ENCODE measurements at regions not wholly inside any gene's neighbourhood (a gene's known extent, or its start where the extent isn't known, plus 50 kb on each side); places are given as distances from the start of the nearest gene placed in this dataset.

DNA sequence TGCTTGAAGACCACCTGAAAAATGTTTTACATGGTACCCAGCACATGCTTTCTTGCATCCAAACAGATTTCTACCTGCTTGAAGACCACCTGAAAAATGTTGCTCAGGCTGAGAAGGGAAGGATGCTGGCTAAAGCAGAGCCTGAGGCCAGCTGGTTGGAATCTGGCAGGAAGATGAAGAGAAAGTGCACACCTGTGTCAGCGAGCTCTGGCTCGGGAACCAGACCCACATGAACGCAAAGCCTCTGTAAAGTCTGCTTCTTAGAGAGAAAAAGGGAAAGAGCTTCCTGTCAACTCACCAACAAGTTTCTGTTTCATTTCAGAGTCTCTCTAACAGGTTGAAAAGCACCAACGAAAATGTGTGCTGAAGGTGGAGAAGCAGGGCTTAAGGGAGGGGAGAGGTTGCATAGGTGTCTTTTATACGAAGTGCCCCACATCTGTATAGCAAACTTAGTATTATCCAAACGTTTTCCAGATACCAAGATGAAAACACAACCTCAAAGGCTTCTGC lies 226.0 kb downstream of the TOX3 start:
- dilution Hi-C loops (cut with MboI; ENCODE audit: extremely low pct_ligation_motif_present, low sequenced_read_pairs), result no loop called here
- no TSS peak for BruUV-seq (replicated peaks)
- H2AFZ ChIP-seq (ENCODE audit: low read depth, low read length), result no peak overlapping the region
- TF ChIP-seq JUN (IDR thresholded peaks at IDR 0.05; ENCODE audit: borderline replicate concordance, insufficient read depth, insufficient read length, low read depth), result no peak
- TF ChIP-seq FOS (IDR thresholded peaks at IDR 0.05; ENCODE audit: borderline replicate concordance, insufficient read depth, low read length), result no peak
- TF ChIP-seq, protein P1, sequence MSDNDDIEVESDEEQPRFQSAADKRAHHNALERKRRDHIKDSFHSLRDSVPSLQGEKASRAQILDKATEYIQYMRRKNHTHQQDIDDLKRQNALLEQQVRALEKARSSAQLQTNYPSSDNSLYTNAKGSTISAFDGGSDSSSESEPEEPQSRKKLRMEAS (IDR thresholded peaks at IDR 0.05; ENCODE audit: insufficient read depth, insufficient read length), result no peak
- no peaks in the 10 kb centered on the region for H3K9me1 ChIP-seq (replicated peaks; ENCODE audit: control insufficient read depth, extremely low read depth, insufficient read depth, low read length)
- H3K9ac ChIP-seq (replicated peaks; ENCODE audit: extremely low read depth, insufficient read depth, low read length), result no peak overlapping the region
- ChIA-PET CTCF (interaction anchor here (1.6 kb wide), 1 partner anchor 10 kb away, joined by 3 read pairs; no protein-coding TSS in a partner anchor), POLR2A (no interaction called here)
- H3K27ac ChIP-seq (ENCODE audit: insufficient read depth, low read depth, low read length), result no peak overlapping the region
- no peaks in the 10 kb centered on the region for H3K27me3 ChIP-seq (ENCODE audit: control insufficient read depth in 2 of 2, insufficient read depth in 2 of 2, low read length in 2 of 2)
- no peaks in the 10 kb centered on the region for H3K9me3 ChIP-seq (replicated peaks; ENCODE audit: control insufficient read depth, insufficient read depth, low read length)
- no peaks in the 10 kb centered on the region for H3K79me2 ChIP-seq (ENCODE audit: control insufficient read depth, insufficient read depth, low read length)
- no peaks in the 10 kb centered on the region for H4K20me1 ChIP-seq (replicated peaks; ENCODE audit: control insufficient read depth, extremely low read depth, insufficient read depth, low read length)
- intact Hi-C loops (cut with micrococcal nuclease), result no loop called here
- DNase-seq (ENCODE audit: low read depth, low spot score), result no peak
- no peaks in the 10 kb centered on the region for H3K36me3 ChIP-seq (ENCODE audit: control insufficient read depth in 2 of 2, extremely low read depth in 1 of 2, insufficient read depth in 2 of 2, low read length in 2 of 2)
- FAIRE-seq, result no peak
- H3K4me2 ChIP-seq (ENCODE audit: insufficient read depth, low read length), result no peak overlapping the region
- H3K4me3 ChIP-seq (replicated peaks in 1 of 3; ENCODE audit: insufficient read depth in 1 of 3, low read depth in 1 of 3, low read length in 3 of 3), result no peak overlapping the region
- H3K4me1 ChIP-seq (ENCODE audit: control insufficient read depth, extremely low read depth, insufficient read depth, low read length), result no peaks in the 10 kb centered on the region

DNA sequence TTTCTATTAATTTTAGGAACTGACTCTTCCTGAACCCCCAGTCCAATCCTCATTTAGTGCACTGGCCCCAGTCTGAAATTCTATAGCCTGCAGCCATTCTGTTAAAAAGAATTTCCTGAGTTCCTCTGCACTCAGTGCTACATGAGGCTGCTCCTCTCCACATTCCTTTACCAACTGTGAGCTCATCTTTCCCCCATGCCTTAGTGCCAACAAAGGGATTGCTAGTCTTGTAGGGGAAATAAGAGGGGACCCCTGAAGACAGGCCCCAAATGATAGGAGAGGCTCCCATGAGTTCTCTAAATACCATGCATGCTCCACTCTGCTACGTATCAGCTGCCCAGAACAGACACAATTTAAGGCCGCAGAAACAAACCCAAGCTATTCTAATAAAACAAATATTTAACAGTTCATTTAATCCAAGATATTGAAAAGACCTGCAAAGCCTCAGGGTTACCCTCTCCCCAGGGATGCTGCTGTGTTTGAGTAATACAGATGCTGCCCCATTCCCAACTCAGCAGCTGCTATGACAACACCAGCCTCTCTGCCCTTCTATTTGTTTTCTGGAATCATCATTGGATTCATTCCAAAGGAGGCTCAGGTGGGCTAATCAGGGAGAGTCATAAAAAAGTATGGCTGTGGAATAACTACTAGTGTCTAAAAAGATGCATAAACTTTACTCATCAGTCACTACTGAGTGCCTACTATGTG lies 228.5 kb downstream of the TOX3 start:
- intact Hi-C loops (cut with micrococcal nuclease), result no loop called here
- Histone ChIP-seq H3K36me3 (ENCODE audit: control insufficient read depth in 2 of 2, extremely low read depth in 1 of 2, insufficient read depth in 2 of 2, low read length in 2 of 2) (no peaks in the 10 kb centered on the region), H3K27me3 (ENCODE audit: control insufficient read depth in 2 of 2, insufficient read depth in 2 of 2, low read length in 2 of 2) (no peaks in the 10 kb centered on the region), H2AFZ (ENCODE audit: low read depth, low read length) (no peak overlapping the region), H3K4me3 (replicated peaks in 1 of 3; ENCODE audit: insufficient read depth in 1 of 3, low read depth in 1 of 3, low read length in 3 of 3) (no peak overlapping the region), H3K9me1 (replicated peaks; ENCODE audit: control insufficient read depth, extremely low read depth, insufficient read depth, low read length) (no peaks in the 10 kb centered on the region), H3K4me2 (ENCODE audit: insufficient read depth, low read length) (no peak overlapping the region), H3K27ac (ENCODE audit: insufficient read depth, low read depth, low read length) (no peak overlapping the region), H3K9me3 (replicated peaks; ENCODE audit: control insufficient read depth, insufficient read depth, low read length) (peaks cover 2% of the 10 kb centered on the region), H3K9ac (replicated peaks; ENCODE audit: extremely low read depth, insufficient read depth, low read length) (no peak overlapping the region), H3K4me1 (ENCODE audit: control insufficient read depth, extremely low read depth, insufficient read depth, low read length) (no peaks in the 10 kb centered on the region), H3K79me2 (ENCODE audit: control insufficient read depth, insufficient read depth, low read length) (no peaks in the 10 kb centered on the region), H4K20me1 (replicated peaks; ENCODE audit: control insufficient read depth, extremely low read depth, insufficient read depth, low read length) (no peaks in the 10 kb centered on the region)
- no peak for FAIRE-seq
- BruUV-seq (replicated peaks), result no TSS peak
- ChIA-PET POLR2A (no interaction called here), CTCF (no interaction called here)
- TF ChIP-seq POLR2AphosphoS5 (IDR thresholded peaks at IDR 0.05; ENCODE audit: insufficient read depth, low read depth, low read length) (no peak), MYC (IDR thresholded peaks at IDR 0.05; ENCODE audit: low read depth, low read length) (no peak), GATA2 (IDR thresholded peaks at IDR 0.05; ENCODE audit: insufficient read depth, insufficient read length, low read depth, low read length) (no peak), EZH2 (IDR thresholded peaks at IDR 0.05; ENCODE audit: borderline replicate concordance, low read depth, low read length, severe bottlenecking) (no peak), POLR2A (IDR thresholded peaks at IDR 0.05; ENCODE audit: low read depth, low read length) (no peak), JUN (IDR thresholded peaks at IDR 0.05; ENCODE audit: borderline replicate concordance, insufficient read depth, insufficient read length, low read depth) (no peak), FOS (IDR thresholded peaks at IDR 0.05; ENCODE audit: borderline replicate concordance, insufficient read depth, low read length) (no peak)
- TF ChIP-seq, protein P1 (IDR thresholded peaks at IDR 0.05; ENCODE audit: insufficient read depth, insufficient read length), result no peak
- TF ChIP-seq, protein P2, sequence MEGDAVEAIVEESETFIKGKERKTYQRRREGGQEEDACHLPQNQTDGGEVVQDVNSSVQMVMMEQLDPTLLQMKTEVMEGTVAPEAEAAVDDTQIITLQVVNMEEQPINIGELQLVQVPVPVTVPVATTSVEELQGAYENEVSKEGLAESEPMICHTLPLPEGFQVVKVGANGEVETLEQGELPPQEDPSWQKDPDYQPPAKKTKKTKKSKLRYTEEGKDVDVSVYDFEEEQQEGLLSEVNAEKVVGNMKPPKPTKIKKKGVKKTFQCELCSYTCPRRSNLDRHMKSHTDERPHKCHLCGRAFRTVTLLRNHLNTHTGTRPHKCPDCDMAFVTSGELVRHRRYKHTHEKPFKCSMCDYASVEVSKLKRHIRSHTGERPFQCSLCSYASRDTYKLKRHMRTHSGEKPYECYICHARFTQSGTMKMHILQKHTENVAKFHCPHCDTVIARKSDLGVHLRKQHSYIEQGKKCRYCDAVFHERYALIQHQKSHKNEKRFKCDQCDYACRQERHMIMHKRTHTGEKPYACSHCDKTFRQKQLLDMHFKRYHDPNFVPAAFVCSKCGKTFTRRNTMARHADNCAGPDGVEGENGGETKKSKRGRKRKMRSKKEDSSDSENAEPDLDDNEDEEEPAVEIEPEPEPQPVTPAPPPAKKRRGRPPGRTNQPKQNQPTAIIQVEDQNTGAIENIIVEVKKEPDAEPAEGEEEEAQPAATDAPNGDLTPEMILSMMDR (IDR thresholded peaks at IDR 0.05; ENCODE audit: extremely low read depth in 1 of 2, insufficient read depth in 1 of 2, low read depth in 1 of 2, low read length in 2 of 2), result no peak
- no peak for DNase-seq (ENCODE audit: low read depth, low spot score)
- dilution Hi-C loops (cut with MboI; ENCODE audit: extremely low pct_ligation_motif_present, low sequenced_read_pairs), result no loop called here

Measured in endothelial cell of umbilical vein (primary cell).